ENCODE measurements at regions not wholly inside any gene's neighbourhood (a gene's known extent, or its start where the extent isn't known, plus 50 kb on each side); places are given as distances from the start of the nearest gene placed in this dataset.

DNA sequence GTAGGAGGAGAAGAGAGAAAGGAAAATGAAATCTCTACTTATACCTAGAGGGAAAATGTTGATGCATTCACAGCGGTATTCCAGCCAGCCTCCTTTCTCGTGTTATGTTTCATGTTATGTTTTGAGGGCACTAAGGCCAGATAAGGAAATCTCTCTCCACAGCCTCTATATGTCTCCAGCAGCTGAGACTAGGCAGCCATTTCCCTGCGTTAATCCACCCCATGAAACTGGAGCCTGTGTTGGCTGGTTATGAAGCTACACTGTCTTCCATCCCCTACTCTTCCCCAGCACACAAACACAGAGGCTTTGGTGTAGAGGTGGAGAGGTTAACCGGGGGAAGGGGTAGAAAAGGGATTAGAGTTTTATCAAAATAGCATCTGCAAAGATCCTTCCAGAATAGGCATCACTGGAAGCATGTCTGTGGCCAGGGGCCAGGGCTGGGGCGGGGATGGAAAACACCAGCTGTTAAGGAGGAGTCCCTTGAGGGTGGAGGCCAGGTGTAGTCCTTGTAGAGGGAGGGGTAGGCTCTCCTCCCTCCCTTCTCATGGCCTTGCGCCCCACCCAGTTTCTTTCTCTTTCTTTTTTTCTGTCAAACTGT is 100.9 kb upstream of the TNP1 start (continued):
- TF ChIP-seq ZNF263 (CRISPR knock-in tag; IDR thresholded peaks at IDR 0.05) (no peak), HMG20B (CRISPR knock-in tag; conservative IDR thresholded peaks at IDR 0.05) (no peak)

DNA sequence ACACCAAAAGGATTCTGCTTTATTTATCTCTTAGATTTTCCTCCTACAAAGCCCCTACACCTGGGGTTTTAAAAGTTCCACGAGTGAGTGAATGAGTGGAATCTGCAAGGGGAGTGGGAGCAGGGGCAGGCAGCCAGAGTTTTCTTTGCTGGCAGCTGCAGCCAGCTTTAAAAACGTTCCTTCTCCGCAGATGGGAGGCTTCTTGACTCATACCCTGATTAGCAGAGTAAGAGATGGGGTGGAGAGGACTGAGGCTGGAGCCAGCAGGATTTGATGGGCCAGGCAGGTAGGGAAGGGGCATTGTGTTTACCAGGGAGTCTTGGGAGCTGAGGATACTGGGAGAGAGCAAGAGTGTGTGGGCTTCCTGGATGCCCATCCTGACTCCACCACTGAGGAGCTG is 99.6 kb upstream of the TNP1 start:
- in situ Hi-C loops (cut with HindIII; ENCODE audit: extremely low pct_ligation_motif_present, low pct_unique_long_range_greater_than_20kb) = no loop called here
- no peak overlapping the region for H3K9ac ChIP-seq (ENCODE audit: insufficient read depth, low read depth, low read length)
- no peak for FAIRE-seq
- H3K27ac ChIP-seq (ENCODE audit: extremely low read length, insufficient read depth, low read length) = no peak overlapping the region
- H4K20me1 ChIP-seq (ENCODE audit: insufficient read depth, low read length) = no peaks in the 10 kb centered on the region
- ChIA-PET CTCF (ENCODE audit: low intra/inter-chr PET ratio, low total read pairs) (no interaction called here), POLR2A (no interaction called here)
- H3K4me2 ChIP-seq (ENCODE audit: low read depth, low read length) = no peak overlapping the region
- no peak for ATAC-seq
- peaks cover 8% of the 10 kb centered on the region; the same call in 1 of the 2 replicates for H3K9me3 ChIP-seq (ENCODE audit: low read length)
- BruUV-seq (replicated peaks) = no TSS peak
- WGBS (ENCODE audit: low lambda C conversion rate) = 2% methylated on average over 3 of the region's 3 CpGs
- intact Hi-C loops (cut with micrococcal nuclease; ENCODE audit: unreplicated experiment) = no loop called here
- TF ChIP-seq ZSCAN12 (CRISPR knock-in tag; IDR thresholded peaks at IDR 0.05) = no peak
- TF ChIP-seq, protein P1, sequence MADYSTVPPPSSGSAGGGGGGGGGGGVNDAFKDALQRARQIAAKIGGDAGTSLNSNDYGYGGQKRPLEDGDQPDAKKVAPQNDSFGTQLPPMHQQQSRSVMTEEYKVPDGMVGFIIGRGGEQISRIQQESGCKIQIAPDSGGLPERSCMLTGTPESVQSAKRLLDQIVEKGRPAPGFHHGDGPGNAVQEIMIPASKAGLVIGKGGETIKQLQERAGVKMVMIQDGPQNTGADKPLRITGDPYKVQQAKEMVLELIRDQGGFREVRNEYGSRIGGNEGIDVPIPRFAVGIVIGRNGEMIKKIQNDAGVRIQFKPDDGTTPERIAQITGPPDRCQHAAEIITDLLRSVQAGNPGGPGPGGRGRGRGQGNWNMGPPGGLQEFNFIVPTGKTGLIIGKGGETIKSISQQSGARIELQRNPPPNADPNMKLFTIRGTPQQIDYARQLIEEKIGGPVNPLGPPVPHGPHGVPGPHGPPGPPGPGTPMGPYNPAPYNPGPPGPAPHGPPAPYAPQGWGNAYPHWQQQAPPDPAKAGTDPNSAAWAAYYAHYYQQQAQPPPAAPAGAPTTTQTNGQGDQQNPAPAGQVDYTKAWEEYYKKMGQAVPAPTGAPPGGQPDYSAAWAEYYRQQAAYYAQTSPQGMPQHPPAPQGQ (CRISPR knock-in tag; IDR thresholded peaks at IDR 0.05; ENCODE audit: borderline replicate concordance) = no peak
- TF ChIP-seq, protein P2, sequence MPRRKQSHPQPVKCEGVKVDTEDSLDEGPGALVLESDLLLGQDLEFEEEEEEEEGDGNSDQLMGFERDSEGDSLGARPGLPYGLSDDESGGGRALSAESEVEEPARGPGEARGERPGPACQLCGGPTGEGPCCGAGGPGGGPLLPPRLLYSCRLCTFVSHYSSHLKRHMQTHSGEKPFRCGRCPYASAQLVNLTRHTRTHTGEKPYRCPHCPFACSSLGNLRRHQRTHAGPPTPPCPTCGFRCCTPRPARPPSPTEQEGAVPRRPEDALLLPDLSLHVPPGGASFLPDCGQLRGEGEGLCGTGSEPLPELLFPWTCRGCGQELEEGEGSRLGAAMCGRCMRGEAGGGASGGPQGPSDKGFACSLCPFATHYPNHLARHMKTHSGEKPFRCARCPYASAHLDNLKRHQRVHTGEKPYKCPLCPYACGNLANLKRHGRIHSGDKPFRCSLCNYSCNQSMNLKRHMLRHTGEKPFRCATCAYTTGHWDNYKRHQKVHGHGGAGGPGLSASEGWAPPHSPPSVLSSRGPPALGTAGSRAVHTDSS (CRISPR knock-in tag; conservative IDR thresholded peaks at IDR 0.05) = no peak
- H3K27me3 ChIP-seq (ENCODE audit: control insufficient read depth in 1 of 2, insufficient read depth in 2 of 2, low read length in 2 of 2) = no peaks in the 10 kb centered on the region
- H3K36me3 ChIP-seq (replicated peaks in 1 of 2; ENCODE audit: control insufficient read depth in 1 of 2, insufficient read depth in 2 of 2, low read length in 2 of 2) = no peaks in the 10 kb centered on the region
- H3K4me1 ChIP-seq (ENCODE audit: insufficient read depth, low read length) = no peaks in the 10 kb centered on the region
- no peak overlapping the region for H2AFZ ChIP-seq (ENCODE audit: low read length)
- H3K79me2 ChIP-seq (ENCODE audit: insufficient read depth, low read length) = no peaks in the 10 kb centered on the region
- no peak overlapping the region for H3K4me3 ChIP-seq (replicated peaks in 1 of 3; ENCODE audit: insufficient read depth in 1 of 3, low read depth in 2 of 3, low read length in 3 of 3)
- DNase-seq (ENCODE audit: low spot score) = no peak
